DOHH2 (cell line): ENCODE measurements at regions not wholly inside any gene's neighbourhood (a gene's known extent, or its start where the extent isn't known, plus 50 kb on each side); places are given as distances from the start of the nearest gene placed in this dataset.

Source experiments
- EZH2phosphoT487 ChIP-seq: fragments of 200-600 bp; sonication (generic); IDR thresholded peaks from 2 replicates; pipeline ENCODE4 v1.6.1; 2017; ENCODE audit warnings: borderline replicate concordance, mild to moderate bottlenecking, antibody characterized with exemption, low read length, moderate library complexity, mixed read lengths
- TF ChIP-seq, protein P1 (sequence below): fragments of 200-600 bp; sonication (generic); IDR thresholded peaks from one replicate; pipeline ENCODE4 v1.5.1; 2014; ENCODE audit warnings: antibody characterized with exemption, mild to moderate bottlenecking, low read depth, low read length; ENCODE audit not compliant: poor library complexity, severe bottlenecking

GRCh38 chr16:54466233-54466632 is 179.6 kb upstream of the IRX3 start:
- TF ChIP-seq, protein P1, sequence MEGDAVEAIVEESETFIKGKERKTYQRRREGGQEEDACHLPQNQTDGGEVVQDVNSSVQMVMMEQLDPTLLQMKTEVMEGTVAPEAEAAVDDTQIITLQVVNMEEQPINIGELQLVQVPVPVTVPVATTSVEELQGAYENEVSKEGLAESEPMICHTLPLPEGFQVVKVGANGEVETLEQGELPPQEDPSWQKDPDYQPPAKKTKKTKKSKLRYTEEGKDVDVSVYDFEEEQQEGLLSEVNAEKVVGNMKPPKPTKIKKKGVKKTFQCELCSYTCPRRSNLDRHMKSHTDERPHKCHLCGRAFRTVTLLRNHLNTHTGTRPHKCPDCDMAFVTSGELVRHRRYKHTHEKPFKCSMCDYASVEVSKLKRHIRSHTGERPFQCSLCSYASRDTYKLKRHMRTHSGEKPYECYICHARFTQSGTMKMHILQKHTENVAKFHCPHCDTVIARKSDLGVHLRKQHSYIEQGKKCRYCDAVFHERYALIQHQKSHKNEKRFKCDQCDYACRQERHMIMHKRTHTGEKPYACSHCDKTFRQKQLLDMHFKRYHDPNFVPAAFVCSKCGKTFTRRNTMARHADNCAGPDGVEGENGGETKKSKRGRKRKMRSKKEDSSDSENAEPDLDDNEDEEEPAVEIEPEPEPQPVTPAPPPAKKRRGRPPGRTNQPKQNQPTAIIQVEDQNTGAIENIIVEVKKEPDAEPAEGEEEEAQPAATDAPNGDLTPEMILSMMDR, result no peak
- TF ChIP-seq EZH2phosphoT487, result no peak
